Dermis microvascular lymphatic vessel endothelial cell (primary cell): ENCODE measurements at regions not wholly inside any gene's neighbourhood (a gene's known extent, or its start where the extent isn't known, plus 50 kb on each side); places are given as distances from the start of the nearest gene placed in this dataset.
"Not testable (repeated sequence)": the region's sequence is repeated elsewhere in the genome, so short reads cannot be mapped to it uniquely, and the experiment has no call there.

Source experiments
- DNase-seq, 2 donors: peaks; one replicate each; pipeline versions ENCODE4 v3.0.0 to v3.0.0-alpha.2; 2010; ENCODE audit warnings: low read depth in 2 of 2

DNA sequence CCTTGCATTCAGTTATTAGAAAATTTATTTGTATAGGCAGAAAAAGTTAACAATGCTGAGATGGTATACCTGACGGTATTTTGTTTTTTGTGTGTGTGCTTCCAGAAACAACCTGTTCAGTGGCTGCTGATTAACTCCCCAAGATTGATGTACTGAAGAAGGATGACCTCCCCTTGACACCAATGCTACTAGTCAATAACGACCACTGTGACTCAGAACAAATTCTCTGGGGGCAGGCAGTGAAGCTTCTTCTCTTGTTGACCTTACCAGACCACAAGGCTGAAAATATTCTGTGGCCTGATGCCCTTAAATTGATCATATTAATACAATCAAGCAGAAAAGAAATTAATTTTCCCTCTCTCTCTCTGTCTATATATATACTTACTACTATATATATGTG lies 1182.9 kb upstream of the CRIM1 start:
- no peak for DNase-seq

DNA sequence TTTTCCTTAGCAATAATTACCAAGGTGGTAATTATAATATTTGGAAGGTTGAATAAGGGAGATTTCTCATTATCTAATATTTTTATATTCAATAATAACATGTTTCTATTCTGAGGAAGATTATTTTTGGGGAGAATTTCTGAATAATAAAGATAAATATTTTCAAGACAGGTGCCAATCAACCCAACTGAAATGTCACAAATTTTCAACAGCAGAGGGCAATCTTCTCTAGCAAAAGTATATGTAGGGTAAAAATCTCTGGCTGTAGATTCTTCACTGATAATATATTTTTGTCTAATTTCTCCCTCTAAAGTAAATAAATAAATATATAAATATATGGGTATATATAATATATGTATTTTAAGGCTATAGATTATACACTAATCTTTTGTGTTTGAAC lies 1187.2 kb upstream of the CRIM1 start:
- no peak for DNase-seq

DNA sequence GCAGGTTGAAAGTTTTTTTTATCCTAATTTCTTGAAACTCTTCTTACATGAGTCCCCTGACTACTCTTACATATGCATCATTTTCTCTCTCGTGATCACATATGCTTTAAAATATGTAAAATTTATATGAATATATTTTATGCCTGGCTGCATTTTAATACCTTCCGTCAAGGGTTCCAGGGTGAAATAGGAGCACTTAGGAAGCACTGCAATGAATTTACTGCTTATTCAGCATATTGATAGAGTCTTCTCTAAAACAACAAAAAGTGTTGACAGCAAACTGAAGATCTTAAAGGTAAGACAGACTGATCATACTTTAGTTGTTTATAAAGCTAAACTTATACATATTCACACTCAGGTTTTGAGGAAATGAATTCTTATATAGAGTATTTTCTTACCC lies 1191.6 kb upstream of the CRIM1 start:
- no peak for DNase-seq

DNA sequence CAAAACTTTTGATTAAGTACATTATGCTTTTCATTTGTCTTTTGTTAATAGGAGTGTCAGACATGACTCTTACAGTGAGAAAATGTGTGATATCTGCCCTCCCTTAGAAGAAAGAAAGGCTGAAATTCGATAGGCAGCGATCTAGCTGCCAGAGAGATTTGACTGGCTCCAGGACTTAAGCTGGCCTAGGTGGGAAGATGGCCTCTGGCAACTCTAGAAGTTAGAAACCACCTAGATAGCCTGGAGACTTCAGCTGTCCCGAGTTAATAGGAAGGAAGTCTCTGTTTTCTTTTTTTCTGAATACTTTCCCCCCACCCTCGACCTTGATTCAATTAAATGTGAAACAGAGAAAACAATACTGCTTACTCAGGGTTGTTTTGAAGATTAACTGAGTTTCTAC lies 1194.7 kb upstream of the CRIM1 start:
- no peak for DNase-seq

DNA sequence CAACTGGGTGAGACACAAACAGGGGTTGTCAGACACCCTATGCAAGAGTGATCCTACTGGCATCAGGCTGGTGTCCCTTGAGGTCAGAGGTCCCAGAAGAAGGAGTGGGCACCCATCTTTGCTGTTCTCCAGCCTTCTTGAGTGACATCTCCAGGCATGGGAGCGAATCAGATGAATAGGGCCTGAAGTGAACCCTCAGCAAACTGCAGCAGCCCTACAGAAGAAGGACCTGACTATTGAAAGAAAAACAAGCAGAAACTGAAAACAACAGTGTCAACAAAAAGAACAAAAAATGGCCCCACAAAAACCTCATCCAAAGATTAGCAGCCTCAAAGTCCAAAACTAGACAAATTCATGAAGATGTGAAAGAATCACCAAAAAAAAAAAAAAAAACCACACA lies 1229.7 kb upstream of the CRIM1 start:
- no peak for DNase-seq

DNA sequence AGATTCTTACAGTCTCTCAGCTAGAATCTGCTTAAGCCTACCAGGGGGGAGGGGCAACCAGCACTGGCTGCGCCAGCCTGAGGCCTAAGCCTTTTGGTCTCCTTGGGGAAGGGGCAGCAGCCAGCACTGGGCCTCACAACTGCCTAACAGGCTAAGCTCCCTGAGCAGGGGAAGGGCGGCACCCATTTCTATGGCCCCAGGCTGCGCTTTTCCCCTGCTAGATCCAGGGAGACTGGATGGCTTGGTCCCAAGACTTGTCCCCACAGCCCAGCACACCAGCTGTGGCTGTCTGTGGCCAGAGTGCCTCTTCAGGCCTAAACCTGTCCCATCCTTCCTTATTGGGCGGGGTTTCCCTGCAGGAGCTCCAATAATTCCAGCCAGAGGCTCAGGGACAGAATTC lies 1230.3 kb upstream of the CRIM1 start:
- no peak for DNase-seq

DNA sequence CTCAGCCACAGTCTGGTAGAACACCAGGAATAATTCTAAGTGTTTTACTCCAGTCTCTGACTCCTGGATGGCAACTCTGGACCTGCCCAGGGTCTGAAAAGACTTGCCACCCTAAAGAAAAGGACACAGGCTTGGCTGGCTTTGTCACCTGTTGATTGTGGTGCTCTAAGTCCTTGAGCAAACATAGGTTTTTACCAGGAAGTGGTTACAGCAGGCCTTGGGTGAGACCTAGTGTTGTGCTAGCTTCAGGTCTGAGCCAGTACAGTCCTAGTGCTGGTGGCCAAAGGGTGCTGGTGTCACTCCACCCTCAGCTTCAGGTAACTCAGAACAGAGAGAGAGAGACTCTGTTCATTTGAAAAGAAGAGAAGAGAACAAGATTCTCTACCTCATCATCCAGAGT lies 1239.4 kb upstream of the CRIM1 start:
- no peak for DNase-seq

DNA sequence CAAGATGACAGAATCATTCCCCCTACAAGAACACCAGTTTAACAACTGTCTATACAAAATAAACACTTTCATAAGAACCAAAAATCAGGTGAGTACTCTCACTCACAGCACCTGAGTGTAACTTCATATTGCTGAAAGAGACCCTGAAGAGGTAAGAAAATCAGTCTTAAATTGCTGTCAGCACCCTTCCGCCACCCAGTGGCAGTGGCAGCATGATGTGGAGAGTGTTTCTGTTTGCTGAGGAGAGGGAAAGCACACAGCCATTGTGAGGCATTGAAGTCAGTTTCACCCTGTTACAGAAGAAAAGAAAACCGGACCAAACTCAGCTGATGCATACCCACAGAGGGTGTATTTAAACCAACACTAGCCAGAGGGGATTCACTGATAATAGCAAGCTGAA lies 1240.8 kb upstream of the CRIM1 start:
- no peak for DNase-seq

DNA sequence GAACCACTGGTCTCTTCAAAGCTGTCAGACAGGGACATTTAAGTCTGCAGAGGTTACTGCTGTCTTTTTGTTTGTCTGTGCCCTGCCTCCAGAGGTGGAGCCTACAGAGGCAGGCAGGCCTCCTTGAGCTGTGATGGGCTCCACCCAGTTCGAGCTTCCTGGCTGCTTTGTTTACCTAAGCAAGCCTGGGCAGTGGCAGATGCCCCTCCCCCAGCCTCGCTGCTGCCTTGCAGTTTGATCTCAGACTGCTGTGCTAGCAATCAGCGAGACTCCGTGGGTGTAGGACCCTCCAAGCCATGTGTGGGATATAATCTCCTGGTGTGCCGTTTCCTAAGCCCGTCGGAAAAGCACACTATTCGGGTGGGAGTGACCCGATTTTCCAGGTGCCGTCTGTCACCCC lies 1243.2 kb upstream of the CRIM1 start:
- not testable (repeated sequence) for DNase-seq

DNA sequence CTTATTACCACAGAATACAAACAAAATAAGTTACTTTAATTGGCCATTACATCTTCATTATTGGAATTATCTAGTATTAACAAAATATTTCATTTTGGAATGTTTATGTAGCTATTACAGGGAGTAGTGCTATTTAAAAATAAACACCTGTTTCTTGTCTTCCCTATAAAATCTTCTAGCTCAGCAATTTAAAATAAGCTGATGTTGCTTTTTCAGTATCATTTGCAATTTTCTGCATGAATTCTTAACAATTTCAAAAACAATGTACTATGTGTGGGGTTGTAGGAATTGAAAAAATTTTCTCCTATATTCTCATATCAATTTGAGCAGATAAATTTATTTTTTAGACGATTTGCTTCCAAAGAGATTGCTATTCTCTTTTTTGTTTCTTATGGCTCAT lies 1251.3 kb upstream of the CRIM1 start:
- no peak for DNase-seq

DNA sequence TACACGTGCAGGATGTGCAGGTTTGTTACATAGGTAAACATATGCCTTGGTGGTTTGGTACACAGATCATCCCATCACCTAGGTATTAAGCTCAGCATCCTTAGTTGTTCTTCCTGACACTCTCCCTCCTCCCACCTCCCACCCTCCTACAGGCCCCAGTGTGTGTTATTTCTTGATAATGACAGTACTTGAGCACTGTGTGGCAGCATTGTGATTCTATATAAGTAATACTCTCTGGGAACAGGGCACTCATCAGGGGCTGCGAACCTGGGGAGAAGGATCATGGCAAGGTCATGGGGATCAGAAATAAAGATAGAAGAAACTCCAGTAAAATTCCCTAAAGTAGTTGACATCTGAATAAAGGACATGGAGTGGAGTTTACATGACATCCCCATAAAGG lies 1256.2 kb upstream of the CRIM1 start:
- no peak for DNase-seq

DNA sequence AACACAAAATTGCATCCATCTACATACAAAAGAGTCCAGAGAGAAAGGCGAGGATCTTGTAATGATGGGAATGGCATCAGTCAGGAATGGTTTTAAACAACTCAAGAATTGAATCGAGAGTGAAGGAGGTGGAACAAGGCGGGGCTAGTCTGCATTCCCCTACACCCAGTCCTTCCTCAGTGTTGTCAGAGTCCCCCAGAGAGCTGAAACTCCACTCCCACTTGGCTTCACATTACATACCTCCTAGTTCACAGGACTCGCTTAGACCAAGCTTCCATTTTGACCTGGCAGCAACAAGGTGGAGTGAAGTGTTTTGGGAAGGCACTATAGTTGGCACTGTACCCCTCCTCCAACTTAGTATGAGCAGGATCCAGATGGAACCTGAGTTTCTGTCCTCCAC lies 1273.5 kb upstream of the CRIM1 start:
- DNase-seq: no peak

DNA sequence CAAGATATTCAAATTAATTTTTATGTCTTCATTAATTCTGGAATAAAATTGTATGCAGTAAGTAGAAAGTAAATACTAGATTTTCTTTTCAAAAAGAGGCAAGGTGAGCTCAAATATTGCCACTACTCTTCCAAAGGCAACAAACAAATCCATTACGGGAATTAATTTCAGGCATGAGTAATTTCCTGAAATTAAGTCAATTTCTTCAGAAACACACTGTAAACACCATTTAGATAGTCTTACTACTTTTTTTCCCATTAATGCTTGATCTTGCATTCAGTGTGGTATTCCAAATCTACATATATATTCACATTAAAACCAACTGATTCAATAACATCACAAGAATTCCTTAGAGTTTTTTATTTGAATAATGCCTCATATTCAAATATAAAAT lies 1274.0 kb upstream of the CRIM1 start:
- no peak for DNase-seq

DNA sequence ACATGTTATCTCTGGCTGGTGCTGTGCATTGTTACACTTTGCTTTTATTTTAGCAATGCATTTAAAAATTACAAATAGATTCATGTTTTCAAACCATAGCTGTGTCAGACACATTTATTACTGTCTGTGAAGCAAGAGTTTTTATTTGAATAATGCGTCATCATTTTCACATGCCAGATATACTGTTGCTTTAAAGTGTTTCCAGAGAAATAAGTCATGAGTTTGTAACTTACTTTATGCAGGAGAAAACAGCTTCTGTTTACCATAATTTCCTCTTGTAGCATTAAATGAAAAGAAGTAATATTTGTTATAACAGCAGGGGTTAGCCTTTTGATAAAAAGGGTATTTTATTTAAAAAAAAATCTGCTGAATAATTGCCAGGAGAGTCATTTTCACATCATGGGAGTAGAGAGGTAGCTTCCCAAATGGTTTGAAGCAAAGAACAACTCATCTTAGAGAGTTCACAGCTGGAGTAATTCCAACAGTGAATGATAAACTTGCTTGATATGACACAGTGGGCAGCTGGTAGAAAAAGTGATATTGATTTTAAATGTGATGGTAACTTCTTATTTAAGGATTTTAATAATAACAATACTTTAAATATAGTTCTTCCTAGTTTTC lies 1274.5 kb upstream of the CRIM1 start:
- DNase-seq: no peak

DNA sequence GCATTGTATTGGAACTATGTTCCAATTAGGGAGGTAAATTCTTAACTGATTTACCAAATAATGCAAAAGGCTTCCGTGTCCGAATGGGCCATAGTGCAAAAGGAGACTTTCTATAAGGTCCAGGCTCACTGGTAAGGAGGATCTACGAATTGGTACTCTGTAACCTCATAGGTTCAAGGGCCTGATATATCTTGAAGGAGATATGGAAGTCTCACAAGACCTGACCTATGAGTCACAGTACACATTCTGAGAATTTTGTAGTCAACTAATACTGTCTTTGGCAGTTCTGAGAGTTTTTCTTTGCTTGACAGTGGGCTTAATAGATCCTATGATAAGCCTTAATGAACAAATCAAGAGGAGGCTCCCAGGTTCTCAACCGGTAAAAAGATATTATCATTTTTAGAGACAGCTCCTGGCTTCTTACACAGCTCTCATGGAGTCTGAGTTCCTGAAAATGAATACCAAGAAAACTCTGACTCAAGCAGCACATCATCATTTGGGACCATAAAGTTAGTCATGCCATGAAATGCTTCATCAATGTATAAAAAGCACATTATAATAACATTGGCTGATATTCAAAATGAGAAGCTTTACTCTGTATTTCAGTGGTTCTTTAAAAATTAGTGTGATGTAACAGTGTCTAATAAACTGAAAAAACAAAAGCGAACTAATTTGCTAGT lies 1275.2 kb upstream of the CRIM1 start:
- DNase-seq: no peak

DNA sequence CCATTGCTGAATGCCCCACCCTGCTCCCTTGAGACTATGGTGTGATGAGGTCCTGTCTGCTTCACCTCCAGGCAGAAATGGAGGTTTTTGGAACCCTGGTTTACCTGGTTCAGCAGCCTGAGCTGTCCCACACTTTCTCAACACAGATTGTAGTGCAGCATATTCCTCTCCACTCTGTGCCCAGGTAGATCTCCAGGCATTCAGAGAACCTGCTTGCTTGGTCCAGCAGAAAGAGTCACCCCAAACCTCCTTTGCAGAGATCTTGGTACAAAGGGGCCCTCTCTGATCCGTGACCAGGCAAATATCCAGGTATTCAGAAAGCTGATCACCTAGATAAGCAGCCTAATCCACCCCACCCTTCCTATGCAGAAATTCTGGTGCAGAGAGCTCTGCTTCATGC lies 1288.2 kb upstream of the CRIM1 start:
- no peak for DNase-seq

DNA sequence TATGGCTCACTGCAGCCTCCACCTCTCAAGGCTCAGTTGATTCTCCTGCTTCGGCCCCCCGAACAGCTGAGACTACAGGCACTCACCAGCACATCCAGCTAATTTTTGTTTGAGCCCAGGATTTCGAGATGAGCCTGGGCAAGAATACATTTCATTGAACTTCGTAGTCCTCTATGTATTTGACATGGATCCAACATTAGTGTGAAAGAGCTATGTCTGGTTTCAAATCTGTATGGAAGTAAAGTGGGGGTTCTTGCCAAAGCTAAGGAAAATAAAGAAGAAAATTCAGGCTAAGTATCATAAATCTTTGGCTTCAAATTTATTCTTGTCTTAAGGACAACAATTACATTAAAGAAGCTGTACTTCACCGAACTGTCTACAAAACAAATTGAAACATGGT lies 1291.7 kb upstream of the CRIM1 start:
- no peak for DNase-seq

DNA sequence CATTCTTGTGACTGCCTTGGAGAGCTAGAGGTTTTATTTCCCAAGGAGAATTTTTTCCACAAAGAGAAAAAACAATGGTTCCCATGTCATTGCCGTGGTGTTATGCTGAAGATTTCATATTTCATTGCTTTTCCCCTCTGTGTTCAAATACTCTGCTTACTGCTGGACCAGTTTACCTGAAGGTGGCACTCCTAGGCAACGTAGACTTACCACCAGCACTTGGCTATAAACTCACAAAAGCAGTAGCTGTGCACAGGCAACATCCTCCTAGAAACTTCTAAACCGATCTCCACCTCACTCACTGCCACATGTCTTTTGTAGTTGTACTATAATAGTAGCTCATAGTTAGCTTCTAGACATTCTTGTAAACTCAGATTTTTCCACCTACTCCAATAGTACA lies 1319.7 kb upstream of the CRIM1 start:
- no peak for DNase-seq

DNA sequence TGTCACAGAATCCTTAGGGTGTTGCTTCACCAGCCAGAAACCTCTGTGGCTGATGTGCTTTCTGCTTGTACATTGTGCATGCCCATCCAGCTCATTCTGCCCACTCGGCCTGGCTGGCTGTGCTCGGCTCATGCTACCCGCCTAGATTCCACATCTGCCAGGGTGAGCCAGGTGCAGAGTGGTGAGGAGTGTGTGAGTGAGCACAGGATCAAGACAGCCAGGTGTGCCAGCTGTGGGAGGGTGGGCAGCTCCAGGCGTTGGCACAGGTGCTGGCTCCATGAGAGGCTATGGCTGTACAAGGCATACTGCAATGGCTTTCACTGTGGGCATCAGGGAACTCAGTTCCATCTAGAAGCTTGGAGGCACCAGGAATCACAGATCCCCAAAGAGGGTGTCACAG lies 1321.8 kb upstream of the CRIM1 start:
- no peak for DNase-seq

DNA sequence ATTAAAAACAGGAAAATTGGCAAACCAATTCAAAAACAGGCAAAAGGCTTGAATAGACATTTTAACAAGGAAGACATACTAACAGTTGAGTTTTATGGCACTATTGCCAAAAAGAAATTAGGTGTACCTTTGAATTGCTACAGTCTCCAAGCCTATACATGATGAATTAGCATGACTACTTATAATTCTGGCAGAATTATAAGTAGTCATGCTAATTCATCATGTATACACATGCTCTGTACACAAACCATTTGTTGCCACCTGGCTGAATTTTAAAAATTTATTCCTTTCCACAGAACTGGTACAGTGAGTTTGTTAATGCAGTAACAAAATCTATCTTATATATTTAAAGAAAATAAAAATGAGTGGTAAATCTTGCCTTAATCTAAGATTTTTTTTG lies 1332.0 kb upstream of the CRIM1 start:
- DNase-seq: no peak

DNA sequence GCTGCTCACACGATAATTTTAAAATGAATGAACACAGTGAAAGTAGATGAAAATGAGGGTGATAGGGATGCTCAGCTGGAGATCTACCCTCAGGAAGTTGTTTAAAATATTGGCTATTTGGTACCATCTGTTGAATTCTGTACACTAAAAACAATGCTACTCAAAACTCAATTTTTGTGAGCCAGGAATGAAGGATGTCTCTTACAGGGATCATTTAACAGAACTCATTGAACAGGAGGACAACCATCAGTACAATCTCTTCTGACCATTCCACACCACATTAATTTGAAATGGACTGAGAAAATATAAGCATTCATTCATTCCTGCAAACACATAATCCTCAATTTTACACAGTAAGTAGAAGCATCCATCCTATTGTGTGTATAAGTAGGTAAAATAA lies 1355.1 kb upstream of the CRIM1 start:
- no peak for DNase-seq

DNA sequence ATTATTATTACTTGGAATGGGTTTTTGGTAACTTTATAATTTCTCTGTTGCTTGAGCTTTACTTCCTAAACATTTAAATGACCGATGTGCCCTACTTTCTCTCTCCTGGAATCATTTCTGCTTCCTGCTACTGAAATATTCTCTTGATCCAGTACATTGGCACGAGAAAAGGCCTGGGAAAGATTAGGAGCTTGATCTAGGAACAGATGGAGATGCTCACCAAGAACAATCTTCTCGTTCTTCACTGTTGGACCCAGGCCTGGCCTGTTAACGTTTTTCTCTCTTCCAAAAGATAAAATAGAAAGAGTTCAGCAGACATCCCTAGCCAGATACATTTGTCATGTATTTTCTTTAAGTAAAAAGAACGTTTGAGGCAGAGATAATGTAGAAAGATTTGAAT lies 1356.8 kb upstream of the CRIM1 start:
- no peak for DNase-seq

DNA sequence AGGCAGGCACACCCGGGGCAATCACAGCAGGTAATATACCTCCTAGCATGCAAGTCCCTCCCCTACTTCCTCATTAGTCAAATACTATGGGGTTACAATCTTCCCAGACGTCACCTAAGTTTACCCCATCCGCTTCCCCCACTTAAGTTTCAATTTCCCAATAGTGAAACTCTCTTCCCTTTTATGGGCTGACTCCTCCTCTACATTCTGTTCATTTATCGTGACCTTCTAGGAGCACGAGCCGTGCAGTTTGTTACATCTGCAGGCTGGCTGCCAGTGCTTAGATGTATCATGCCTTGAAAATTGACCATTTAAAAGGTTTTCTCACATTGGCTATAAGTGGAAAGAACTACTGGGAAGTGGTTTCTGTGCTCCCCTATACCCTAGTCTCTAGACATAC lies 1357.8 kb upstream of the CRIM1 start:
- DNase-seq: no peak

DNA sequence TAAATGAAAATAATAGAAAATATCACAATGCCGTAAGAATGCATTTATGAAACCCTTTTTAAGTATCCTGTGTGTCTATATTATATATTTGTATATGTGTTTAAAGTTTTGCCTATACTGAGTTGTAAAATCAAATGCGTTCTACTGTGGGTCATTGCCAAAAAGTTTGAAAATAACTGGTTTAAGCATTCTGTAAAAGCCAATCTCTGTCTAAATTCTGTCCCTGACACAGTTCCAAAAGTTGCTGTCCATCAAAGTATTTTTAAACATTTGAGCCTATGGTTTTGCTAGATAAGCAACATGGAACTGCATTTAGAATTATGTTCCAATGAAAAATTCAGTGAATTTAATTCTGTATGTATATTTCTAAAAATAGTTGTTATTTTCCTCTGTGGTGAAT lies 1360.4 kb upstream of the CRIM1 start:
- DNase-seq: no peak
